ENCODE measurements at regions not wholly inside any gene's neighbourhood (a gene's known extent, or its start where the extent isn't known, plus 50 kb on each side); places are given as distances from the start of the nearest gene placed in this dataset.
A peak's percentile ranks its signal among the peaks of the same experiment; 100 is the strongest.

GRCh38 chr11:19558189-19558986, 154.2 kb upstream of the NAV2 start:
- no peak for DNase-seq

- DNase-seq: peak; percentile 78
Observed at GRCh38 chr11:19557720-19558140, 154.9 kb upstream of the NAV2 start.

GRCh38 chr11:19557185-19557584, 155.5 kb upstream of the NAV2 start:
- no peak for DNase-seq

- no peak for DNase-seq
Observed at GRCh38 chr11:19555266-19555665, 157.4 kb upstream of the NAV2 start.

- peak; percentile 78 for DNase-seq
Observed at GRCh38 chr11:19553683-19554333, 158.8 kb upstream of the NAV2 start.

- no peak for DNase-seq
Observed at GRCh38 chr11:19552656-19553260, 159.9 kb upstream of the NAV2 start.

- no peak for DNase-seq
Observed at GRCh38 chr11:19552161-19552560, 160.5 kb upstream of the NAV2 start.

GRCh38 chr11:19551457-19551856, 161.2 kb upstream of the NAV2 start:
- DNase-seq: no peak

GRCh38 chr11:19547044-19547443, 165.6 kb upstream of the NAV2 start:
- DNase-seq: no peak

GRCh38 chr11:19546325-19546724, 166.3 kb upstream of the NAV2 start:
- DNase-seq: no peak

GRCh38 chr11:19541521-19542049, 171.1 kb upstream of the NAV2 start:
- DNase-seq: no peak

- DNase-seq: no peak
Observed at GRCh38 chr11:19539861-19540260, 172.8 kb upstream of the NAV2 start.

- DNase-seq: no peak
Observed at GRCh38 chr11:19537803-19538453, 174.7 kb upstream of the NAV2 start.

- no peak for DNase-seq
Observed at GRCh38 chr11:19536131-19536530, 176.5 kb upstream of the NAV2 start.

GRCh38 chr11:19530505-19530904, 182.1 kb upstream of the NAV2 start:
- DNase-seq: no peak

GRCh38 chr11:19526119-19526518, 186.5 kb upstream of the NAV2 start:
- no peak for DNase-seq

- no peak for DNase-seq
Observed at GRCh38 chr11:19525714-19526113, 186.9 kb upstream of the NAV2 start.

- DNase-seq: no peak
Observed at GRCh38 chr11:19525276-19525675, 187.4 kb upstream of the NAV2 start.

- no peak for DNase-seq
Observed at GRCh38 chr11:19524171-19524671, 188.4 kb upstream of the NAV2 start.

GRCh38 chr11:19520681-19521080, 192.0 kb upstream of the NAV2 start:
- DNase-seq: no peak

- no peak for DNase-seq
Observed at GRCh38 chr11:19519912-19520641, 192.6 kb upstream of the NAV2 start.

- no peak for DNase-seq
Observed at GRCh38 chr11:19519353-19519752, 193.3 kb upstream of the NAV2 start.
